ENCODE measurements at regions not wholly inside any gene's neighbourhood (a gene's known extent, or its start where the extent isn't known, plus 50 kb on each side); places are given as distances from the start of the nearest gene placed in this dataset.

GRCh38 chr4:53778155-53778554 is 186.9 kb upstream of the LNX1 start:
- H3K4me3 ChIP-seq (ENCODE audit: low read depth in 2 of 2, low read length in 1 of 2), result no peak overlapping the region
- 0 out of 4 replicates have a peak overlapping the region, but pooled peaks of 1 of the 2 experiments have one; percentile 16 for H3K27ac ChIP-seq (ENCODE audit: low read depth in 2 of 2, low read length in 1 of 2)
- no peaks in the 10 kb centered on the region for H3K9me3 ChIP-seq
- no peak overlapping the region for H3K9ac ChIP-seq
- TF ChIP-seq TEAD4 (IDR thresholded peaks at IDR 0.05; ENCODE audit: borderline replicate concordance, insufficient read depth), result no peak
- TF ChIP-seq IRF3 (IDR thresholded peaks at IDR 0.05; ENCODE audit: low read depth, low read length), result no peak
- no peak for TF ChIP-seq MAX (IDR thresholded peaks at IDR 0.05; ENCODE audit: low read depth)
- TF ChIP-seq ELF1 (IDR thresholded peaks at IDR 0.05), result no peak
- TF ChIP-seq TAF1 (IDR thresholded peaks at IDR 0.05; ENCODE audit: borderline replicate concordance, low read depth, low read length), result no peak
- TF ChIP-seq NRF1 (IDR thresholded peaks at IDR 0.05; ENCODE audit: low read depth, low read length), result no peak
- TF ChIP-seq PBX3 (IDR thresholded peaks at IDR 0.05), result no peak
- no peak for TF ChIP-seq YY1 (IDR thresholded peaks at IDR 0.05; ENCODE audit: low read depth)
- TF ChIP-seq CHD2 (IDR thresholded peaks at IDR 0.05; ENCODE audit: low read length, partially characterized antibody), result no peak
- TF ChIP-seq ZBTB33 (IDR thresholded peaks at IDR 0.05; ENCODE audit: borderline replicate concordance, low read depth), result no peak
- TF ChIP-seq REST (IDR thresholded peaks at IDR 0.05; ENCODE audit: low read depth, low read length), result no peak
- TF ChIP-seq EZH2phosphoT487 (IDR thresholded peaks at IDR 0.05; ENCODE audit: borderline replicate concordance, low read depth), result no peak
- no peak for TF ChIP-seq SIN3A (IDR thresholded peaks at IDR 0.05; ENCODE audit: borderline replicate concordance, low read depth, low read length)
- no peak for TF ChIP-seq RFX5 (IDR thresholded peaks at IDR 0.05; ENCODE audit: low read length)
- no peak for TF ChIP-seq RCOR1 (IDR thresholded peaks at IDR 0.05; ENCODE audit: low read length)
- no peak for TF ChIP-seq MXI1 (IDR thresholded peaks at IDR 0.05; ENCODE audit: low read depth, low read length)
- TF ChIP-seq EP300 (IDR thresholded peaks at IDR 0.05; ENCODE audit: borderline replicate concordance in 1 of 2, low read depth in 1 of 2, low read length in 1 of 2), result no peak
- 95% methylated on average over 2 of the region's 2 CpGs for WGBS (ENCODE audit: low lambda C conversion rate)
- 0 out of 2 replicates have a peak overlapping the region, but pooled peaks have one; percentile 6 for H2AFZ ChIP-seq (ENCODE audit: low read depth)
- H3K27me3 ChIP-seq (ENCODE audit: insufficient read depth), result no peaks in the 10 kb centered on the region
- ChIA-PET CTCF (interaction anchor here (0.9 kb wide), 1 partner anchor 440 kb away, joined by 3 read pairs; no protein-coding TSS in a partner anchor), POLR2A (no interaction called here)
- no peaks in the 10 kb centered on the region for H3K36me3 ChIP-seq (replicated peaks in 1 of 2; ENCODE audit: control insufficient read depth in 1 of 2, insufficient read depth in 2 of 2, low read length in 1 of 2)
- peaks cover 0 to 3% of the 10 kb centered on the region in 2 experiments; a peak in 3 of 4 replicates for H3K4me1 ChIP-seq (ENCODE audit: control insufficient read depth in 1 of 2, insufficient read depth in 2 of 2, low read depth in 1 of 2, low read length in 1 of 2)
- DNase-seq, result no peak
- H3F3A ChIP-seq (replicated peaks; ENCODE audit: insufficient read depth), result peaks cover 7% of the 10 kb centered on the region
- H4K20me1 ChIP-seq (ENCODE audit: insufficient read depth), result no peaks in the 10 kb centered on the region
- no peaks in the 10 kb centered on the region for H3K79me2 ChIP-seq (ENCODE audit: insufficient read depth)
- H3K9me2 ChIP-seq, result no peaks in the 10 kb centered on the region
- 0 out of 2 replicates have a peak overlapping the region, but pooled peaks have one; percentile 9 for H3K4me2 ChIP-seq
